Islet precursor cell (in vitro differentiated cells): ENCODE measurements at regions not wholly inside any gene's neighbourhood (a gene's known extent, or its start where the extent isn't known, plus 50 kb on each side); places are given as distances from the start of the nearest gene placed in this dataset.
"Not testable (repeated sequence)": the region's sequence is repeated elsewhere in the genome, so short reads cannot be mapped to it uniquely, and the experiment has no call there.

Experiments
- DNase-seq: peaks from one replicate; pipeline ENCODE4 v3.0.0-alpha.2; 2018

GRCh38 chr1:194738843-194739242, 1552.4 kb upstream of the B3GALT2 start:
- DNase-seq: not testable (repeated sequence)

GRCh38 chr1:194734970-194735369, 1548.6 kb upstream of the B3GALT2 start:
- DNase-seq: no peak

- no peak for DNase-seq
Measured at GRCh38 chr1:194731025-194731424, 1544.6 kb upstream of the B3GALT2 start.

- no peak for DNase-seq
Measured at GRCh38 chr1:194730304-194730703, 1543.9 kb upstream of the B3GALT2 start.

GRCh38 chr1:194723067-194723466, 1536.7 kb upstream of the B3GALT2 start:
- DNase-seq: no peak

- DNase-seq: no peak
Measured at GRCh38 chr1:194717941-194718340, 1531.5 kb upstream of the B3GALT2 start.

- DNase-seq: no peak
Measured at GRCh38 chr1:194717334-194717733, 1530.9 kb upstream of the B3GALT2 start.

GRCh38 chr1:194710671-194711070, 1524.3 kb upstream of the B3GALT2 start:
- DNase-seq: no peak

- DNase-seq: no peak
Measured at GRCh38 chr1:194709439-194709838, 1523.0 kb upstream of the B3GALT2 start.

- DNase-seq: no peak
Measured at GRCh38 chr1:194707074-194707473, 1520.7 kb upstream of the B3GALT2 start.

- DNase-seq: no peak
Measured at GRCh38 chr1:194705123-194705854, 1518.9 kb upstream of the B3GALT2 start.

GRCh38 chr1:194698908-194699318, 1512.5 kb upstream of the B3GALT2 start:
- no peak for DNase-seq

- DNase-seq: no peak
Measured at GRCh38 chr1:194693244-194693643, 1506.8 kb upstream of the B3GALT2 start.

GRCh38 chr1:194684636-194685035, 1498.2 kb upstream of the B3GALT2 start:
- DNase-seq: no peak

- DNase-seq: no peak
Measured at GRCh38 chr1:194658090-194658439, 1471.7 kb upstream of the B3GALT2 start.

GRCh38 chr1:194654956-194655355, 1468.5 kb upstream of the B3GALT2 start:
- no peak for DNase-seq

GRCh38 chr1:194653385-194653784, 1467.0 kb upstream of the B3GALT2 start:
- no peak for DNase-seq

- no peak for DNase-seq
Measured at GRCh38 chr1:194647118-194647517, 1460.7 kb upstream of the B3GALT2 start.

- DNase-seq: no peak
Measured at GRCh38 chr1:194644528-194644927, 1458.1 kb upstream of the B3GALT2 start.

GRCh38 chr1:194640322-194640721, 1453.9 kb upstream of the B3GALT2 start:
- DNase-seq: no peak

GRCh38 chr1:194629011-194629410, 1442.6 kb upstream of the B3GALT2 start:
- DNase-seq: no peak

GRCh38 chr1:194624833-194625232, 1438.4 kb upstream of the B3GALT2 start:
- DNase-seq: peak; percentile 59

- DNase-seq: no peak
Measured at GRCh38 chr1:194618101-194618500, 1431.7 kb upstream of the B3GALT2 start.

- DNase-seq: not testable (repeated sequence)
Measured at GRCh38 chr1:194617272-194617671, 1430.9 kb upstream of the B3GALT2 start.

GRCh38 chr1:194616835-194617234, 1430.4 kb upstream of the B3GALT2 start:
- no peak for DNase-seq
